EL (cell line): ENCODE measurements at regions not wholly inside any gene's neighbourhood (a gene's known extent, or its start where the extent isn't known, plus 50 kb on each side); places are given as distances from the start of the nearest gene placed in this dataset.
A peak's percentile ranks its signal among the peaks of the same experiment; 100 is the strongest.
"Not testable (repeated sequence)": the region's sequence is repeated elsewhere in the genome, so short reads cannot be mapped to it uniquely, and the experiment has no call there.

Experiments
- DNase-seq: peaks from one replicate; pipeline ENCODE4 v3.0.0-alpha.2; 2016

GRCh38 chr5:90128551-90128950, 281.0 kb downstream of the CETN3 start:
- no peak for DNase-seq

- no peak for DNase-seq
Measured at GRCh38 chr5:90119531-90119971, 290.0 kb downstream of the CETN3 start.

- no peak for DNase-seq
Measured at GRCh38 chr5:90117005-90117404, 292.6 kb downstream of the CETN3 start.

GRCh38 chr5:90113108-90113507, 296.4 kb downstream of the CETN3 start:
- DNase-seq: no peak

- DNase-seq: no peak
Measured at GRCh38 chr5:90112033-90112692, 297.4 kb downstream of the CETN3 start.

GRCh38 chr5:90111364-90112032, 298.1 kb downstream of the CETN3 start:
- no peak for DNase-seq

- no peak for DNase-seq
Measured at GRCh38 chr5:90109285-90109684, 300.3 kb downstream of the CETN3 start.

- DNase-seq: no peak
Measured at GRCh38 chr5:90099099-90099498, 310.5 kb downstream of the CETN3 start.

GRCh38 chr5:90097082-90097477, 312.5 kb downstream of the CETN3 start:
- DNase-seq: no peak

- DNase-seq: peak; percentile 41
Measured at GRCh38 chr5:90096415-90097081, 313.0 kb downstream of the CETN3 start.

GRCh38 chr5:90095292-90096060, 314.1 kb downstream of the CETN3 start:
- no peak for DNase-seq

GRCh38 chr5:90093751-90094485, 315.6 kb downstream of the CETN3 start:
- no peak for DNase-seq

GRCh38 chr5:90092734-90093133, 316.8 kb downstream of the CETN3 start:
- no peak for DNase-seq

- no peak for DNase-seq
Measured at GRCh38 chr5:90084342-90084741, 325.2 kb downstream of the CETN3 start.

- DNase-seq: not testable (repeated sequence)
Measured at GRCh38 chr5:90073026-90073570, 336.5 kb downstream of the CETN3 start.

GRCh38 chr5:90071656-90072055, 337.9 kb downstream of the CETN3 start:
- no peak for DNase-seq

- DNase-seq: no peak
Measured at GRCh38 chr5:90071066-90071465, 338.5 kb downstream of the CETN3 start.

- DNase-seq: no peak
Measured at GRCh38 chr5:90066920-90067319, 342.6 kb downstream of the CETN3 start.

- no peak for DNase-seq
Measured at GRCh38 chr5:90056911-90057705, 352.4 kb downstream of the CETN3 start.

GRCh38 chr5:90055831-90056328, 353.7 kb downstream of the CETN3 start:
- DNase-seq: peak; percentile 56

GRCh38 chr5:90054612-90055011, 354.9 kb downstream of the CETN3 start:
- DNase-seq: peak; percentile 1
